ENCODE measurements at regions not wholly inside any gene's neighbourhood (a gene's known extent, or its start where the extent isn't known, plus 50 kb on each side); places are given as distances from the start of the nearest gene placed in this dataset.

DNA sequence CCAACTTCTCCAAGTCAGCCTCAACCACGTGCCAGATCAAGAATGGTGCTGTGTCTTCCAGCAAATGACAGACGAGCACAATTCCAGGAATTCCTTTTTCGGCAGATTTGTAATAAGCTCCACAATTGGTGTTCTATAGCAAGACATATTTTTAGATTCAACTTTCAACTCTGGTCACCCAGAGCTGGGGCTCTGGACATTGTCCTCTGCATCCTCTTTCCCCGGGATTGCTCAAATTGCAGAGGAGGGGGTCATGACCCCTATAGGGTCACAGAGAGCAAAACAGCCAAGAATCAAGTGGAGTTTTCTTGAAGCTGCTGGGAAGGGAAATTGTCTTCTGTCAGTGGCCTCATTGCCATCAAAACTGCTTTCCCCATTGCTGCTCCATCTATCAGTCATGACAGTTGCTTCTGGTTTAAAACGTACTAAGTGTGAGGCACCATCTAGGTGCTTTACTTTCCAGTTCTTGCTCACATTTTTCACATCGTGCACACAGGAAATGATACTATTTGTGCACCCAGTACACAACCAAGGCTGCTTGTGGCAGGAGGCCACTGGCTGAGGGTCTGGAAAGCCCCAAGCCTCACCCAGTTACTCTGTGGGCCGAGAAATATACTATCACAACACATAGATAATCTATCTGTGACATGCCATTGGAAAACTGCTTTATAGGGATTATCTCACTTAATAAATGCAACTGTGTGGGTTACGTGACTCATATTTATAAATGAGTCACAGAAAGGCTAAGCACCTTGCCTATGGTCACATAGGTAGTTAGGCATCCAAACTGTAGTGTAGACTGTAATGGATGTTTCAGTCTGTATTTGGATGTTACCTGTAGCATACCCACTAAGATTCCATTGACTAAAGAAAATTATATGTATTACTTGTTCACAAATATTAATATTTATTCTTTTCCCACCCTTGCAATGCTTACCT lies 91.7 kb upstream of the PHOX2B start:
- Histone ChIP-seq H3K27me3 (ENCODE audit: control insufficient read depth, insufficient read depth, low read length) (no peaks in the 10 kb centered on the region), H3K36me3 (ENCODE audit: control insufficient read depth, insufficient read depth, low read length) (no peaks in the 10 kb centered on the region), H3K27ac (ENCODE audit: low read length) (no peak overlapping the region), H3K4me3 (ENCODE audit: low read depth in 2 of 2, low read length in 2 of 2) (no peak overlapping the region), H3K4me1 (ENCODE audit: control insufficient read depth, insufficient read depth, low read length) (no peaks in the 10 kb centered on the region), H3K9me3 (ENCODE audit: control insufficient read depth, insufficient read depth, low read depth, low read length) (no peaks in the 10 kb centered on the region)
- ChIA-PET POLR2A (no interaction called here), CTCF (no interaction called here)
- in situ Hi-C loops (cut with HindIII; ENCODE audit: low pct_unique_long_range_greater_than_20kb, low sequenced_read_pairs) = no loop called here
- intact Hi-C loops (cut with micrococcal nuclease; ENCODE audit: unreplicated experiment) = no loop called here
- ATAC-seq = no peak
- no peak for TF ChIP-seq SIN3A (IDR thresholded peaks at IDR 0.05; ENCODE audit: borderline replicate concordance, insufficient read depth, low read depth, low read length)
- TF ChIP-seq, protein P1, sequence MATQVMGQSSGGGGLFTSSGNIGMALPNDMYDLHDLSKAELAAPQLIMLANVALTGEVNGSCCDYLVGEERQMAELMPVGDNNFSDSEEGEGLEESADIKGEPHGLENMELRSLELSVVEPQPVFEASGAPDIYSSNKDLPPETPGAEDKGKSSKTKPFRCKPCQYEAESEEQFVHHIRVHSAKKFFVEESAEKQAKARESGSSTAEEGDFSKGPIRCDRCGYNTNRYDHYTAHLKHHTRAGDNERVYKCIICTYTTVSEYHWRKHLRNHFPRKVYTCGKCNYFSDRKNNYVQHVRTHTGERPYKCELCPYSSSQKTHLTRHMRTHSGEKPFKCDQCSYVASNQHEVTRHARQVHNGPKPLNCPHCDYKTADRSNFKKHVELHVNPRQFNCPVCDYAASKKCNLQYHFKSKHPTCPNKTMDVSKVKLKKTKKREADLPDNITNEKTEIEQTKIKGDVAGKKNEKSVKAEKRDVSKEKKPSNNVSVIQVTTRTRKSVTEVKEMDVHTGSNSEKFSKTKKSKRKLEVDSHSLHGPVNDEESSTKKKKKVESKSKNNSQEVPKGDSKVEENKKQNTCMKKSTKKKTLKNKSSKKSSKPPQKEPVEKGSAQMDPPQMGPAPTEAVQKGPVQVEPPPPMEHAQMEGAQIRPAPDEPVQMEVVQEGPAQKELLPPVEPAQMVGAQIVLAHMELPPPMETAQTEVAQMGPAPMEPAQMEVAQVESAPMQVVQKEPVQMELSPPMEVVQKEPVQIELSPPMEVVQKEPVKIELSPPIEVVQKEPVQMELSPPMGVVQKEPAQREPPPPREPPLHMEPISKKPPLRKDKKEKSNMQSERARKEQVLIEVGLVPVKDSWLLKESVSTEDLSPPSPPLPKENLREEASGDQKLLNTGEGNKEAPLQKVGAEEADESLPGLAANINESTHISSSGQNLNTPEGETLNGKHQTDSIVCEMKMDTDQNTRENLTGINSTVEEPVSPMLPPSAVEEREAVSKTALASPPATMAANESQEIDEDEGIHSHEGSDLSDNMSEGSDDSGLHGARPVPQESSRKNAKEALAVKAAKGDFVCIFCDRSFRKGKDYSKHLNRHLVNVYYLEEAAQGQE (IDR thresholded peaks at IDR 0.05; ENCODE audit: insufficient read depth in 1 of 2, low read depth in 2 of 2, low read length in 1 of 2) = no peak
- TF ChIP-seq, protein P2, sequence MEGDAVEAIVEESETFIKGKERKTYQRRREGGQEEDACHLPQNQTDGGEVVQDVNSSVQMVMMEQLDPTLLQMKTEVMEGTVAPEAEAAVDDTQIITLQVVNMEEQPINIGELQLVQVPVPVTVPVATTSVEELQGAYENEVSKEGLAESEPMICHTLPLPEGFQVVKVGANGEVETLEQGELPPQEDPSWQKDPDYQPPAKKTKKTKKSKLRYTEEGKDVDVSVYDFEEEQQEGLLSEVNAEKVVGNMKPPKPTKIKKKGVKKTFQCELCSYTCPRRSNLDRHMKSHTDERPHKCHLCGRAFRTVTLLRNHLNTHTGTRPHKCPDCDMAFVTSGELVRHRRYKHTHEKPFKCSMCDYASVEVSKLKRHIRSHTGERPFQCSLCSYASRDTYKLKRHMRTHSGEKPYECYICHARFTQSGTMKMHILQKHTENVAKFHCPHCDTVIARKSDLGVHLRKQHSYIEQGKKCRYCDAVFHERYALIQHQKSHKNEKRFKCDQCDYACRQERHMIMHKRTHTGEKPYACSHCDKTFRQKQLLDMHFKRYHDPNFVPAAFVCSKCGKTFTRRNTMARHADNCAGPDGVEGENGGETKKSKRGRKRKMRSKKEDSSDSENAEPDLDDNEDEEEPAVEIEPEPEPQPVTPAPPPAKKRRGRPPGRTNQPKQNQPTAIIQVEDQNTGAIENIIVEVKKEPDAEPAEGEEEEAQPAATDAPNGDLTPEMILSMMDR (IDR thresholded peaks at IDR 0.05) = no peak
- TF ChIP-seq POLR2AphosphoS5 (IDR thresholded peaks at IDR 0.05; ENCODE audit: low read depth, low read length) = no peak
- DNase-seq (ENCODE audit: low read depth, low spot score) = no peak
- no TSS peak for BruUV-seq (replicated peaks)

DNA sequence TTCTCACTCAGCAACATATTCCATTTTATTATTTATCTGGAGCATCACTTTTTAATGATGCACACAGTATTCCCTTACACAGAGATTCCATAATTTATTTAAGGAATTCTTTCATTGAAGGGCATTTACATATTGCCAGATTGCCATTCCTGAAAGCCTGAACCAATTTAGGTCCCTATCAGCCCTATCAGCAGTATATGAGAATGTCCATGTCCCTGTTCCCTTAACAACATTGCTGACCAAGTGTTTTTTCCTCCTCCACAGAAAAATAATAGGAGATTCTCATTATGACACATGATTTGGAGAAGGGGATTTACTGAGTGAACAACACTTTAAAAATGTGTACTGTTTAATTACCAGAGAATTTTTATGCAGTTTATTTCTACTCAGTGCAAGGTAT lies 90.1 kb upstream of the PHOX2B start:
- DNase-seq (ENCODE audit: low read depth, low spot score) (no peak), ATAC-seq (no peak)
- Histone ChIP-seq H3K36me3 (ENCODE audit: control insufficient read depth, insufficient read depth, low read length) (no peaks in the 10 kb centered on the region), H3K27ac (ENCODE audit: low read length) (no peak overlapping the region), H3K4me1 (ENCODE audit: control insufficient read depth, insufficient read depth, low read length) (no peaks in the 10 kb centered on the region), H3K9me3 (ENCODE audit: control insufficient read depth, insufficient read depth, low read depth, low read length) (no peaks in the 10 kb centered on the region), H3K4me3 (ENCODE audit: low read depth in 2 of 2, low read length in 2 of 2) (no peak overlapping the region), H3K27me3 (ENCODE audit: control insufficient read depth, insufficient read depth, low read length) (no peaks in the 10 kb centered on the region)
- in situ Hi-C loops (cut with HindIII; ENCODE audit: low pct_unique_long_range_greater_than_20kb, low sequenced_read_pairs) = no loop called here
- ChIA-PET POLR2A (no interaction called here), CTCF (no interaction called here)
- BruUV-seq (replicated peaks) = no TSS peak
- TF ChIP-seq SIN3A (IDR thresholded peaks at IDR 0.05; ENCODE audit: borderline replicate concordance, insufficient read depth, low read depth, low read length) = no peak
- TF ChIP-seq, protein P2 (IDR thresholded peaks at IDR 0.05) = no peak
- no peak for TF ChIP-seq TCF7L2 (IDR thresholded peaks at IDR 0.05; ENCODE audit: low read depth, low read length)
- TF ChIP-seq, protein P1 (IDR thresholded peaks at IDR 0.05; ENCODE audit: insufficient read depth in 1 of 2, low read depth in 2 of 2, low read length in 1 of 2) = no peak
- no peak for TF ChIP-seq POLR2AphosphoS5 (IDR thresholded peaks at IDR 0.05; ENCODE audit: low read depth, low read length)
- intact Hi-C loops (cut with micrococcal nuclease; ENCODE audit: unreplicated experiment) = no loop called here

All from Panc1 (cell line).